AML-193 (cell line): ENCODE measurements at regions not wholly inside any gene's neighbourhood (a gene's known extent, or its start where the extent isn't known, plus 50 kb on each side); places are given as distances from the start of the nearest gene placed in this dataset.
"Not testable (repeated sequence)": the region's sequence is repeated elsewhere in the genome, so short reads cannot be mapped to it uniquely, and the experiment has no call there.

ENCODE experiments used
- DNase-seq, 2 experiments: peaks; one replicate each; lab custom pipeline; 2025; lab: John Stamatoyannopoulos, UW

DNA sequence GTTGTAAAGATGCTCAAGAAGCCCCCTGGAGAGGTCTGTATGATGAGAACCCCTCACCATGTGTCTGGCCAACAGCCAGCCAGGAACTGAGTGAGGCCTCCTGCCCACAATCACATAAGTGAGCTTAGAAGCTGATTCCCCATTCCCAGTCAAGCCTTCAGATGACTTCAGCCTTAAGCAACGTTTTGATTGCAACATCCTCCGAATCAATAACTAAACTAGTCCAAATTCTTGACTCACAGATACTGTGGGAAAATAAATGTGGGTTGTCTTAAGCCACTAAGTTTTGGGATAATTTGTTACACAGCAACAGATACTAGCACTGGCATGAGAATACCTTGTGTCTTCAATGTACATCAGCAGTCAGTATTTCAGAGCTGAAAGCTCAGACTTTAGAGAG, 54.5 kb upstream of the HS3ST4 start:
- no peak for DNase-seq

DNA sequence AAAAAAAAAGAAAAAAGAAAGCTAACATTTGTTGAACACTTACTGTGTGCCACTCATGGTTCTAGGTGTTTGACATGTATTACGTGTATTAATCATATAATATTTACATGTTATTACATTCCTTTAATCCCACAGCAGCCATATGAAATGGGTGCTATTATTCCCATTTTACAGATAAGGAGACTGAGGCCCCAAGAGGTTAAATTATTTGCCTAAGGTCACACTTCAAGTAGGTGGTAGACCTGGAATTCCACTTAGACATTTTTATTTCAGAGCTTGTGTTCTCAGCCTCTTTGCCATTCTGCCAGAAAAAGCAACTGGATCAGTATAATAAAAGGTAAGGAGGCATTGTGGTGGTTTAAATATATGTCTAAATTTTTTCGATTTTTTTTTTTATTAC, 55.1 kb upstream of the HS3ST4 start:
- DNase-seq = no peak

DNA sequence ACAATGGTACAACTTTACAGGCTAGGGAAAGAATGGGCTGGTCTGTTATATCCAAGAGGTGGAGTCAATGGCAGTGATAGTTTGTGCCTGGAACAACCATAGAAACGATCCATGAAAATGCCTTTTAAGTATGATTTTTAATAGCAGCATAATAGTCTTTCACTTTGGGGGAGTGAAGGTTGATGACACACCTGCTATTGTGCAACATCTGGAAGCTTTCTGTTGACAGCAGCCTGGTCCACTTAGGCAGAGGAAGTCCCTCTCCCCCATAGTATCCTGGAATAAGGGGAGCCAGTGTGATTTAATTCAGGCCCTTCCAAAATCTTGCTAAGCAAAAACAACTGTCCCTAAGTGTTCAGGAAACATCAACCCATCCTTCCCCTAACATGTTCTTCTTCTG, 56.3 kb upstream of the HS3ST4 start:
- no peak for DNase-seq

DNA sequence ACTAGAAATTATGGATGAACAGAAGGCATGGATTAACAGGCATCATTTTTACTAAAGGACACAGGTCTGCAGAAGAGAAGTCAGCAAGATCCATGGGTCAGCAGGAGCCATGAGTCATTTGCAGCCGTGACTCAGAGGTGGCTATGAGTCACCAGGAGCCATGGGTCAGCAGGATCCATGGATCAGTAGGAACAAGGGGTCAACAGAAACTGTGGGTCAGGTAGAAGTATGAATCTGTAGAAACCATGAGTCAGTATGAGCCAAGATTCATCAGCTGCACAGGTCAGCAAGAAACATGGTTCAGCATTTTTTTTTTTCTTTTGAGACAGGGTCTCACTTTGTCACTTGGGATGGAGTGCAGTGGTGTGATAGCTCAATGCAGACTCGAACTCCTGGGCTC, 58.2 kb upstream of the HS3ST4 start:
- no peak for DNase-seq

DNA sequence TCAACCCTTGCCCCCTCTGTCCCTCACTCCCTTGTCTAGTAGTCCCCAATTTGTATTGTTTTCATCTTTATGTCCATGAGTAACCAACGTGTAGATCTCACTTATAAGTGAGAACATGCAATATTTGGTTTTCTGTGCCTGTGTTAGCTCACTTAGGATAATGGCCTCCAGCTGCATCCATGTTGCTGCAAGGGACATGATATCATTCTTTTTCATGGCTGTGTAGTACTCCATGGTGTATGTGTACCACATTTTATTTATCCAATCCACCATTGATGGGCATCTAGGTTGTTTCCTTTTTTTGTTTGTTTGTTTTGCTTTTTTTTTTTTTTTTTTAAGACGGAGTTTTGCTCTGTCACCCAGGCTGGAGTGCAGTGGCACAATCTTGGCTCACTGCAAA, 63.0 kb upstream of the HS3ST4 start:
- DNase-seq = no peak

DNA sequence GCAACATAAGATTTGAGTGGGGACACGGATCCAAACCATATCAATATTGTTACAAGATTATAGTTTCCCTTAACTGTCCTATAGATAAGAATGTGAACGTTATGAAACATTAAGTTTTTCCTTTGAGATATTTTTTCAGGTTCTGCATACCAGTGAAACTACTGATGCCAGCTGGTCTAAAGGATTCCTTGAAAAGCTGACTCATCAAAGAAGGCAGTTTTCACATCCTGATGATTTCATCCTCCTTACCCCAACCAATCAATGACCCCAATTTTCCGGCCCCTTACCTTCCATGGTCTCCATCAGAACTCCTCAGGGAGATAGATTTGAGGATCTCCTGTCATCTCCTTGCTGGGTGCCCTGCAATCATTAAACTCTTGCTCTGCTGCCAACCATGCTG, 64.1 kb upstream of the HS3ST4 start:
- no peak for DNase-seq

DNA sequence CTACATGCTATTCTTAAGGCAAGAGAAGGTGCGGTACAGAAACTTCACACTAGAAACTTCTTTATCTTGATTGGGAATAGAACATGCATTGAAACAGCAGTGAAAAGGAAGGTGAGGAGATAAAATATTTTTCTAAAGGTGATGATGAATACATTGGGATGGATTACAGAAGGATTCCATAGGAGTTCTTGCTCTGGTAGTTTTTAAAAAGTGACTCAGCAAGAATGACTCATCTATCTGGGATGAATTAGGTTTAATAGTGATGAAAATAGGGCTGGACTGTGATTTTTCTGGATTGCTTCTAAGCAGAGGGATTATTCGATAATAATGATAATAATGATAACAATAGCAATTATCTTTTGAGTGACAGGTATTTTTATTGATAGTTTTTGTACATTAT, 65.6 kb upstream of the HS3ST4 start:
- no peak for DNase-seq

DNA sequence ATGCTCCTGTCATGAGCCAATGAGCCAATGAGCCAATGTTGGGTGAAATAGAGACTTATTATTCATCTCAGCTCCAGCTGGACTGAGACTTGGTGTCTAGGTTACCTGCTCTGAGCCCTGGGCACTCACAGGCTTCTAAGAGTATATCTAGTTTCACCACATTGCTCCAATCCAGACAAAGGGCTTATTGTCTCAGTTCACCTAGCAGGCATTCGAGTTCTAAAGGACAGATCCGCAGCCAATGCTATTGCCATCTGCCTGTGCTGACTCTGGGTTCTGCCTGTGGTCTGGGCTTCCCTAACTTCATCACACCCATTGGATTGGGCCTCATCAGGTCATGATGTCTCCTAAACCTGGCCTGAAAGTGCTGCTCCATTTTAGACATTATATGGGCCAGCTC, 66.1 kb upstream of the HS3ST4 start:
- no peak for DNase-seq

DNA sequence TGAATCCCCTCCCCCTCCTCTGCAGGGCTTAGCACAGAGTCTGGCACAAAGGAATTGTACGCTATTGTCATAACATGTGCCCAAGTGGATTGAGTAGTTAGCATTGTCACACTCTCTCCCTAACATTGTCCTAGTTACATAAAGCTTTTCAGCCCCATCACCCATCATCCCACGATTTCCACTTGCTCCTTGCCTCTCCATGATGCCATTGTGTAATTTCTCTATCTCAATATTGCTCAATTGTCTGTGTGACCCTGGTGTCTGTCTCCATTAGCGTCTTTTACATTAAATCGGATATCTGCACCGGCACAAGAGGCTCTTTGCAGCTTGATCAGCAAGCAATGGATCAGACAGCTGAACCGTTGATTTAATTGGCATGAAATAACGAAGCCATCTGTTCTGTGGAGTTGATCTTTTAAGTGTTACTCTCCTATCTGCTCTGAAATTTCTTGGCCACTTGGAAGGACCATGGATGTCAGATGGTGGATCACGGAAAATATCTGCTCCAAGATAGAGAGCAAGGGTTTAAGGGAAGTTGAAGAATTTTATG, 77.0 kb upstream of the HS3ST4 start:
- no peak for DNase-seq

DNA sequence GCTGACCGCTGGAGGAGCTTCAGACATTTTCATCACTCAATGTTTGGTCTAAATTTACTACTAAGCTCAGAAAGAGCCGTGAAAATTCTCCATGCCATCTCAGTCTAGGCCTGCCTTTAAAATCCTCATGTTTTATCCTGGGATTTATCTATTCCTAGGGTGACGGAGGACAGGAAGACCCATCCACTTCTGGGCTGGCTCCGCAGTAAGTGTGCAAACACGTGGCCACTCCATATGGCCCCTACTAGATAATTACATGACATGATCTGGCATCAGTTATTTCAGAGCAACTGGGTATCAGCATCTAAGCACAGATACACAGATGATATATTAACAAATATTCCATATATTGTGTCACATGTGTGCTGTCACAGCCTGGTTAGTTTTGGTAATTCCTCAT, 77.8 kb upstream of the HS3ST4 start:
- no peak for DNase-seq

DNA sequence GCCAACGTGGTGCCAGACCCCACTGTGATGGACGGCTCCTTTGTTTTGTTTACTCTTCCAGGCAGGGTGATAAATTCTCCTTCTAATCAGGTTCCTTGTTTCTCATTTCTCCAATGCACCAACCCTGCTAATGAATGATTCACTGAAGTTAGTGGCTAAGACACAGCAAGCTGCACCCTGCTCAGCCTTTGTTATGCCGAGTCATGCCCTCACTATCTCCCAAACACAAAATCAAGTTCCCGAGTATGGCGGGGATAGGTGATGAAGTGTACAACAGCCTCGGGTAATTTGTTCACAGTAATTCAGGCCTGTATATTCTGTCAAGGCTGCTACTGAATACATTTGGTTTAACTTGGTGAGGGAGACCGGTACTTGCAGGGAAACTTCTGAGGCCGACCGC, 83.8 kb upstream of the HS3ST4 start:
- no peak for DNase-seq

DNA sequence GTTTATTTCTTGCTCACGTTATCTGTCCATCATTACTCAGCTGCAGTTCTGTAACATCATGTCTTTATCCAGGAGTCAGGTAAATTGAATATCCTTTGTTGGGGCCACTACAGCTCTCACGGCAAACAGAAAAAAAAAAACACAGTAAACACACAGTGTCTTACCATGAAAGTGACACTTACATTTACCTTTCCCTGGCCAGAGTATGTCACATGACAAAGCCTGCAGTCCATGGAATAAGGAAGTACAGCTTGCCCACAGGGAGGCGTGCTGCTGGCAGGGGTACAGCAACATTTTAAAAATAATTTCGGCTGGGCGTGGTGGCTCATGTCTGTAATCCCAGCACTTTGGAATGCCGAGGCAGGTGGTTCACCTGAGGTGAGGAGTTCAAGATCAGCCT, 85.7 kb upstream of the HS3ST4 start:
- no peak for DNase-seq

DNA sequence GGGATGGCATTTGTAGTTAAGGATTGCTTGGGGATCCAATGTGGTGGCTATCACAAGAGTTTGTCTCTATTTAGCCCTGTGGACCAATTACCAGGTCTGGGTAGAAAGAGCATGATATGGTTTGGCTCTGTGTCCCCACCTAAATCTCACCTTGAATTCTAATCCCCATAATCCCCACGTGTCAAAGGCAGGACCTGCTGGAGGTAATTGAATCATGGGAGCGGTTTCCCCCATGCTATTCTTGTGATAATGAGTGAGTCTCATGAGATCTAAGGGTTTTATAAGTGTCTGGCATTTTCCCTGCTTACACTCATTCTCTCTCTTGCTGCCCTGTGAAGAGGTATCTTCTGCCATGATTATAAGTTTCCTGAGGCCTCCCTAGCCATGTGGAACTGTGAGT, 86.4 kb upstream of the HS3ST4 start:
- no peak for DNase-seq

DNA sequence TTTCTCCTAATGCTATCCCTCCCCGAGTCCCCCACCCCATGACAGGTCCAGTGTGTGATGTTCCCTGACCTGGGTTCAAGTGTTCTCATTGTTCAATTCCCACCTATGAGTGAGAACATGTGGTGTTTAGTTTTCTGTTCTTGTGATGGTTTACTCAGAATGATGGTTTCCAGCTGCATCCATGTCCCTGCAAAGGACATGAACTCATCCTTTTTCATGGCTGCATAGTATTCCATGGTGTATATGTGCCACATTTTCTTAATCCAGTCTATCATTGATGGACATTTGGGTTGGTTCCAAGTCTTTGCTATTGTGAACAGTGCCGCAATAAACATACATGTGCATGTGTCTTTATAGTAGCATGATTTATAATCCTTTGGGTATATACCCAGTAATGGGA, 90.5 kb upstream of the HS3ST4 start:
- DNase-seq = not testable (repeated sequence)

DNA sequence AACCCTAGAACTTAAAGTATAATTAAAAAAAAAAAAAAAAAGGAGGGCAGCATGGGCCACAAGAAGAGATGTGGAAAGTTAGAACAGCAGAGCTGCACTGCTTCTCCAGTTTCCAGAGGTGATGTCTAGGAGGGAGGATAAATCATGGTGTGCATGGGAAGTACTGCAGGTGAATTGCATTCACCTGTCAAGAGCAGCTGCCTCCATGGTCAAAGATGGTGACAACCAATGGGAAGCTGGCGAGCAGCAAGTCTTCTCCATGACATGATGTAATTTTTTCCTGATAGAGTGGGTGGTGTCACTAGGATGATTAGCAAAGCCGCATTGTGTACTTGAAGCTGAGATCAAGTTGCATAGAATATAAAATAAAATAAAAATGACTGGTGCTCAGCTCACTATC, 95.6 kb upstream of the HS3ST4 start:
- DNase-seq = no peak

DNA sequence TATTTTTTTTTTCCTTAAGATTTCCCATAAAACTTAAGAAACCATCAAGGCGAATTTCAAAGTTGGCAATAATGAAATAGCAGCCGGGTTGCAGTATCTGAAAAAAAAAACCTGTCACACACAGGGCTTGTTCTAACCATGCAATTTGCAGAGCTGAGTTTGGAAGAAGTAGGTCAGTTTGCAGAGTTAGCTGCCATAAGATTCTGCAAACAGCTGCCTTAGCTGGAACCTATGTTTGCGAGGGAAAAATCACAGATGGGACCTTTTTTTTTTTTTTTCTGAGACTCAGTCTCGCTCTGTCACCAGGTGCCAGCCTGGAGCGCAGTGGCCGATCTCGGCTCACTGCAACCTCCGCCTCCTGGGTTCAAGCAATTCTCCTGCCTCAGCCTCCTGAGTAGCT, 98.5 kb upstream of the HS3ST4 start:
- DNase-seq = no peak

DNA sequence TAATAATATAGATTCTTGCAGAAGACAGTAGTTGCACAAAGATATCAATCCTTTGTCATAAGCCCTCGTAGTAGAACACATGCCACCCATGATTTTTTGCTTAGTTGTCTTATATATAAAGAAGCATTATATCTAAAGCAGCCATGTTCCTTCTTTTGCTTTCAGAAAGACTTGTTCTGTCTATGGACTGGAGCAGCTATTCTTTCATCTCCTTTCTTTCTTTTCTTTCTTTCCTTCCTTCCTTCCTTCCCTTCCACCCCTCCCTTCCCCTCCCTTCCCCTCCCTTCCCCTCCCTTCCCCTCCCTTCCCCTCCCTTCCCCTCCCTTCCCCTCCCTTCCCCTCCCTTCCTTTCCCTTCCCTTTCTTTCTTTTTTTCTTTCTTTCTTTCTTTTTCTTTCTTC, 104.0 kb upstream of the HS3ST4 start:
- no peak for DNase-seq

DNA sequence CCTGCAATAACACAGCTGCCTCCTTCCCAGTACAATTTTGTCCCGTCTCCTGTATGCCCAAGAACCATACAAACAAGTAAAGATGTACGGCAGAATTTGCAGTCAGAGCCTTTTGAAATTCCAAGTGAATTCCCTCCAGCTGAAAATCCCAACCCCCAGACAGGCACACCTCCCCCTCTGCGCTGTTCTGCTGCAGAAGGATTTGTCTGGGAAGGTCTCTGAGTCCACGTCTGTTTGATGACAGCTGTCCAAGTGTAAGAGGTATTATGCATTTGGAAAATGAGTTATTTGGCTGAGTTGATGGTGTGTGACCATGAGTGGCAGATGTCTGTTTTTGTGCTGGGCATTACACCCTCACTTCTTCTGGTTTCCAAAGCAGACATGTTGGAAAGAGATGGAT, 104.9 kb upstream of the HS3ST4 start:
- no peak for DNase-seq

DNA sequence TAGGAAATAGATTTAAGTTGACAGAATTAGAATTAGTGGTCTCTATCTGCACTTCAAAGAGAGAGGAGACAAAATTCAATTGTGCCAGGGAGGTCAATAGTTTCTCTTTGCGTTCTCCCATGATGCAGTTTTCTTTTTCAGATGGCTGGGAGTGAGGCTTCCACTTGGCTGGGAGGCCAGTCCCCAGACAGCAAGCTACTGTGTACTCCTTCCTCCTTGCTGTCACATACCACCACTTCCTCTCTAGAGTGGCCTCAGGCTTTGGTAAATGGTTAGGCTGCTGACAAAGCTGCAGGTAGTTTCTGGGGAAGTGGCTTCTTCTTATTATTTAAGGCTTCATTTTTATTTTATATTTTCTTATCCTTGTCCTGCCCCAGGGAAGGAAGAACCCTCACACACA, 106.2 kb upstream of the HS3ST4 start:
- no peak for DNase-seq

DNA sequence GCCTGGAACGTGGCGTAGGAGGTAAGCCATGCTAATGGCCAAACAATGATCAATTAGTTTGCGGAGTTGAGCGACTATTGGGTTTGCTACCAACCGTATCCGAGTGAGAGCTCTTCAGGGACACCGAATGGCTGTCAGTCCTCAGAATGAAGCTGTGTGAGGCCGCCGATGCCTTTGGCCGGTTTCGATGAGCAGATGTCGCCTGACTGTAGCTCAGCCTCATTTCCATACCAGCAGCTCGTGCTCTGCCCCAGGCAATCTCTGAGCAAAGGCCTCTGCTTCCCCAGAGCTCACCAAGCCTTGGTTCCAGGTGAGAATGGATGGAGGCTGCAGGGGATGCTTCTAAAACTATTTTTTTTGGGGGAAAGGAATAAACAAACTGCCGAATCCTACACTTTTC, 111.7 kb upstream of the HS3ST4 start:
- DNase-seq = no peak

DNA sequence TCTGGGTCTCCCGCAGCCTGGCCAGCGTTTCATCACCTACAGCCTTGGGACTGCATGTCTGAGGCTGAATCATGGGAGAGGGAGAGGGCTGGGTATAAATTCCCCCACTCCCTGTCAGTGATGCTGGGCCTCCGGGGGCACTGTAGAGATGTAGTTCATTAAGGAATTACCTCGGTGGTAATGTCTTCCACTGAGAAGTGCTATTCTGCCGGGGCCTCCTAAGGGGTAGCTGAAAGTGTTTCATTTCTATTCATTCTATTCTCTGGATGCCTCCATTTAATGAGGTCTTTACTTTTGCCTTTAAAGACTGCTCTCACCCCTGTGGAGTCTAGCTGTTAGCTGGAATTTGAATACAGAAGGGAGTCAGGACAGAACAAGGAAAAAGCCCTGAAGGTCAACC, 116.4 kb upstream of the HS3ST4 start:
- DNase-seq = no peak

DNA sequence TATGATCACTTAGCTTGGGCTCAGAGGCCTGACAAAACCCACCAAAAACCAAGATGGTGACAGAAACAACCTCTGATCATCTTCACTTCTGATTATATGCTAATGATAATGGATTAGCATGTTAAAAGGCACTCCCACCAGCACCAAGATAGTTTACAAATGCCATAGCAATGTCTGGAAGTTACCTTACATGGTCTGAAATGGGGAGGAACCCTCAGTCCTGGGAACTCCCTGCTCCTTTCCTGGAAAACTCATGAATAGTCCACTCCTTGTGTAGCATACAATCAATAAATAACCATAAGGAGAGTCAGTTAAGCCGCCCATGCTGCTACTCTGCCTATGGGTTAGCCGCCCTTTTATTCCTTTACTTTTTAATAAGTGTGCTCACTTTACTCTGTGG, 120.0 kb upstream of the HS3ST4 start:
- DNase-seq = no peak

DNA sequence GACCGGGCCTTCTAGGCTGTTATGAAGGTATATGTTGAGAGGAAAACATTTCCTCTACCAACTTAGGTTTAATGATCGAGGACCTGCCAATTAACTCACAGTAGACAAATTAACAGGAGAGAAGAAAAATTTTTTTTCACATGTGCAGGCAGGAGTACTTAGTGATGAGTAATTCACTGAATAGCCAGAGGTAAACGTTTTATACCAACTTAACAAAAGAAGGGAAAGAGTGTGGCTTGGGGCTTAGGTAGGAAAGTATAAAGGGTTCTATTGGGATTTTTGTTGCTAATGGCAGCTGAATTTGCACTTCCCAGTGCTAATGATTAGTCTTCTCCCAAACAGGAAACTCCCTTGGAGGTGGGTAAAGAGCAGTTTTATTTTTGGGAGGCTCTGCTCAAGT, 121.6 kb upstream of the HS3ST4 start:
- DNase-seq = no peak

DNA sequence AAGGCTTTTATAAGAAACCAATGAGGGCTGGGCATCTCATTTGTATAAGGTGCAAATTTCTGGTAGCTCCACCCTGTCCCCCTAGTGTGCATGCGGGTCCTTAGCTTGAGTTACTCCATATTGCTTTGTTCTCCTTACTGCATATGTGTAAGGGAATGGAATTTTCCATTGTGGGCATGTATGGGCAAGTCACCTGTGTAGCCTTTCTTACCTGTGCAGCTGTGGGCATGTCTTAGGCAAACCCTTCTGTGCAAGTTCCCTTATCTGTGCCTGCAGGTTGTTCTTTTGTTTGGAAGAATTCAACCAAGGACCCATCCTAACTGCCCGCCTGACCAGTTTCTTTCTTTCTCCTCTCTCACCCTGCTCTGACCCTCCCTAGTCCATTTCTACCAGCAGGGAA, 122.8 kb upstream of the HS3ST4 start:
- no peak for DNase-seq

DNA sequence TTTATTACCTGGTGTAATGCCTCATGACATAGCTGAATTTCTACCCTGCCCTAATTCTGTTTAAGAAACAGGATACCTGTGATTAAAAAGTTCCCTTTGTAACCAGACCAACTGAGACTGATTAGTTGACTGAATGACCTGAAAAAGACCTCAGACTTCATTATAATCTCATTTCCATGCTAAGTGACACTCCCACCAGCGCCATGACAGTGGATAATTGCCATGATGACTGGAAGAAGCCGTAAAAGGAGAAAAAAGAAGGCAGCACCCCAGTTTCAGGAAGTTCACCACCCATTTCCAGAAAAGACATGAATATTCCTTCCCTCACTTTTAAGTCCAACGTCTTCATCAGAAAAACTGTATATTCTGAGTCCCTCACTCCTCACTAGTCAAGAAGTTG, 125.6 kb upstream of the HS3ST4 start:
- DNase-seq = no peak
